Stimulated activated CD4-positive, alpha-beta T cell treated with anti-CD3 and anti-CD28 coated beads, Interleukin-15, amount 100 ng/mL, for 48 hours (primary cell): ENCODE measurements at regions not wholly inside any gene's neighbourhood (a gene's known extent, or its start where the extent isn't known, plus 50 kb on each side); places are given as distances from the start of the nearest gene placed in this dataset.
"Not testable (repeated sequence)": the region's sequence is repeated elsewhere in the genome, so short reads cannot be mapped to it uniquely, and the experiment has no call there.

Experiments used
- DNase-seq, 2 donors: peaks; one replicate each; pipeline ENCODE4 v3.0.0-alpha.2; 2020; ENCODE audit warnings: low read depth in 2 of 2

DNA sequence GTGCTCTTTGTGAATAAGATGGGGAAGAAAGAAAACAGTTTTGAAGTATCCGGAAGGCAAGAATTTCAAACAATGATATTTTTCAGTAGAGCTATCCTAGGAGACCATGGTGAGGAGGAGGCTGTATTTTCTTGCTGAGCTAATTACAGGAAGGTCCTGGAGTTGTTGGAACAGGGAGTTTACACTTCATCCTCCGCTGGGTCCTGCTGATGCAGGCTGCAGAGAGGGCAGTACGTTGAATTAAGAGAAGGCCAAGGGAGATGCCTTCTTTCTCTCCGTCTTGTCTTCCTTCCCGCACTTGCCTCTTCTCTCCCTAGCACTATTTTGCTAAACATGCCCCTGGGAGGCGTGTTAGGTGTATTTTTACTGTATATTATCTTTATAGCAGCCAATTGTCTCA is 60.0 kb upstream of the EDAR start:
- DNase-seq, result no peak

DNA sequence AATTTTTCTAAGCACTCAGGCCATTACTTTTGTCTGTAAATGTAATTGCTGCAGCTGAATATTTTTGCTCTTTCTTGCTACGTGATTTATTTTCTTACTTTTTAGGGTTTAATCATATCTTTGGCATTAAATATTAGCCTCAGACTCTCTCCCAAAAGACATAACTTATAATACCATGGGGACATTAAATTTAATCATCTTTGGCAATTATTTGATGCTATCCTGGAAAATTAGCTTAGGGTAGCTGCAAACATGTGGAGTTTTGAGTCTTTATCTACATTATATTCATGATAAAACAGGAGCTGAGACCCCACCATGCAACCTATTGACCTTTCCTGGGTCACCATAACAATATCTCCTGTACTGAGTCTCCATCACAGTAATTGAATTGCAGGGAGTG is 59.1 kb upstream of the EDAR start:
- no peak for DNase-seq

DNA sequence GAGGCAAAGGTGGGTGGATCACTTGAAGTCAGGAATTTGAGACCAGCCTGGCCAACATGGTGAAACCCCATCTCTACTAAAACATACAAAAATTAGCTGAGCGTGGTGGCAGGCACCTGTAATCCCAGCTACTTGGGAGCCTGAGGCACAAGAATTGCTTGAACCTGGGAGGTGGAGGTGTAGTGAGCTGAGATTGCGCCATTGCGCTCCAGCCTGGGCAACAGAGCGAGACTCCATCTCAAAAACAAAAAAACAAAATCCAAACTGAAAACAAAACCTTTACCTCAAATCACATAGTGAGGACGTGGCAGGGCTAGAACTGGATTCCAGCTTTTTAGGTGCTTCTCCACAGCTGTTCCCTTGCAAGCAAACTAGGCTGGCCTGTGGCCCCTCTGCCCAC is 58.5 kb upstream of the EDAR start:
- DNase-seq, result not testable (repeated sequence)

DNA sequence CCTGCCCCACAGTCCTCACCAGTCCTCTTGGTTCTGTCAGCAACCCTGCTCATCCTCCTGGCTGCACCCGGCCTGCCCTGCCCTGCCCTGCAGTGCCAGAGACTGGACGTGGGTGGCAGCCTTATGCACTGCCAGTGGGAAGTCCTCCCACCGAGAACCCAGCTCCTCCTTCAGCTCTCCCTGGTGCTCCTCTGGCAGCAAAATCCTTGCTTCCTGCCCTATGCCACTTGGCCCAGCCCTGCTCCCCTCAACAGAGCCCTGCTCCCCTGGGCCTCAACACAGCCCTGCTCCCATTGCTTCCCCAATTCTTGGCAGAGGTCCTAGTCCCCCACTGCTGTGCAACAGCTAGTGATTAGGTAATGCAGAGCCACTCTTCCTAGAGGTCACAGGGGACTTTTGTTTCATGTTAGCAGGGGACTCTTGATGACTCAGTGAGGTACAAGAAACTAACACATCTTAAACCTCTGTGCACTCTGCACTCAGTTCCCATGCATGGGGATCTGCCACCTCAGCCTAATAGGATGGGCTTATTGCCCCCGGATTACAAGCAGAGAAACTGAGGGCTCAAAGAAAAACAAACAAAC is 58.0 kb upstream of the EDAR start:
- no peak for DNase-seq

DNA sequence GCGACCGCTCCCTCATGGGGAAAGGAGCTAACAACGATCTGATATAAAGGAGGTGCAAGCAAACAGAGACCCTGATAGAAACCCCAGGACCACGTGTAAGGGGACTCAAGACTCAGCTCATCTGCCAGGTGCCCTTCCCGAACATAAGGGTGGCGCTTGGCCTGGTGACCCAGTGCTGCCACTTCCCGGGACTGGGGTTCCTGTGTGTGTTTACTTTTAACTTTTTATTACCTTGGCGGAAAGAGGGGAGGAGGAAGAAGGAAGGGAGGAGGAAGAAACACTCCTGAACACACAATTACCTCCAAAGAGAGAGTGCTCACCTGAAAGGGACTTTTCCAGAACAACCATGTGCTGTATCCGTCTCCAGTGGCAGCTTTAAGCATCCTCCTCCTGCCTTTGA is 56.5 kb upstream of the EDAR start:
- no peak for DNase-seq

DNA sequence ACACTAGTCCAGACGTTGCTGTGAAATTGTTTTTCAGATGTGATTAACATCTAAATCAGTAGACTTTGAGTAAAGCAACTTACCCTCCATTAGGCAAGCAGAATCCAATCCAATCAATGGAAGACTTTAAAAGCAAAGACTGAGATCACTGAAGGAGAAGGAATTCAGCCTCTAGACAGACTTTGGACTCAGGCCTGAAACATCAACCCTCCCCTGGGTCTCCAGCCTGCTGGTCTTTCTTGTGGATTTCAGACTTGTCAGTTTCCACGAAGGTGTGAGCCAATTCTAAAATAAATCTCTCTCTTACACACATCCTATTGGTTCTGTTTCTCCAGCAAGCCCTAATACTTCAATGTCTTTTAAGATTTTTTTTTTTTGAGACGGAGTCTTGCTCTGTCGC is 50.0 kb upstream of the EDAR start:
- no peak for DNase-seq
